DND-41 (cell line): ENCODE measurements at regions not wholly inside any gene's neighbourhood (a gene's known extent, or its start where the extent isn't known, plus 50 kb on each side); places are given as distances from the start of the nearest gene placed in this dataset.

Source experiments
- CTCF ChIP-seq: IDR thresholded peaks from 2 replicates; pipeline ENCODE4 v1.5.1; 2012; ENCODE audit warnings: borderline replicate concordance, low read length, moderate library complexity, mild to moderate bottlenecking; ENCODE audit not compliant: poor library complexity, severe bottlenecking; ENCODE audit errors: extremely low read depth
- EZH2 ChIP-seq: IDR thresholded peaks from 3 replicates; pipeline ENCODE4 v1.6.1; 2012; ENCODE audit warnings: borderline replicate concordance, low read depth, mild to moderate bottlenecking, moderate library complexity, low read length, inconsistent platforms; ENCODE audit not compliant: severe bottlenecking

GRCh38 chr13:80263745-80264513, 77.0 kb downstream of the SPRY2 start:
- no peak for TF ChIP-seq CTCF
- no peak for TF ChIP-seq EZH2
